ENCODE measurements at regions not wholly inside any gene's neighbourhood (a gene's known extent, or its start where the extent isn't known, plus 50 kb on each side); places are given as distances from the start of the nearest gene placed in this dataset.

- Histone ChIP-seq H3K27ac (no peak overlapping the region), H3K27me3 (no peaks in the 10 kb centered on the region), H3K4me1 (no peaks in the 10 kb centered on the region), H3K36me3 (no peaks in the 10 kb centered on the region), H3K9me3 (no peaks in the 10 kb centered on the region), H3K4me3 (no peak overlapping the region)
- intact Hi-C loops (cut with DNase I; ENCODE audit: low total_unique reads) = no loop called here
- DNase-seq = no peak
- no peak for TF ChIP-seq POLR2A (IDR thresholded peaks at IDR 0.05)
- no peak for TF ChIP-seq CTCF (IDR thresholded peaks at IDR 0.05 in 4 of 5, conservative IDR thresholded peaks at IDR 0.05 in 1 of 5)
- ATAC-seq = no peak
- in situ Hi-C loops (cut with MboI; ENCODE audit: low sequenced_read_pairs in 4 of 4) = no loop called here
Measured at GRCh38 chr2:220708366-220708765, 863.7 kb downstream of the EPHA4 start.

GRCh38 chr2:220717283-220717682, 854.8 kb downstream of the EPHA4 start:
- no peaks in the 10 kb centered on the region for H3K27me3 ChIP-seq
- intact Hi-C loops (cut with DNase I; ENCODE audit: low total_unique reads) = no loop called here
- DNase-seq (no peak), ATAC-seq (no peak)
- no peak for TF ChIP-seq POLR2A (IDR thresholded peaks at IDR 0.05)
- TF ChIP-seq CTCF (IDR thresholded peaks at IDR 0.05 in 4 of 5, conservative IDR thresholded peaks at IDR 0.05 in 1 of 5) = no peak
- H3K4me1 ChIP-seq = no peaks in the 10 kb centered on the region
- no peak overlapping the region for H3K27ac ChIP-seq
- no peaks in the 10 kb centered on the region for H3K36me3 ChIP-seq
- H3K9me3 ChIP-seq = no peaks in the 10 kb centered on the region
- in situ Hi-C loops (cut with MboI; ENCODE audit: low sequenced_read_pairs in 4 of 4) = no loop called here
- no peak overlapping the region for H3K4me3 ChIP-seq

- TF ChIP-seq POLR2A (IDR thresholded peaks at IDR 0.05) (no peak), CTCF (IDR thresholded peaks at IDR 0.05 in 4 of 5, conservative IDR thresholded peaks at IDR 0.05 in 1 of 5) (no peak)
Measured at GRCh38 chr2:220736778-220737177, 835.3 kb downstream of the EPHA4 start.

GRCh38 chr2:220743203-220743602, 828.9 kb downstream of the EPHA4 start:
- in situ Hi-C loops (cut with MboI; ENCODE audit: low sequenced_read_pairs in 4 of 4) (no loop called here), intact Hi-C loops (cut with DNase I; ENCODE audit: low total_unique reads) (no loop called here)
- ATAC-seq (no peak), DNase-seq (no peak)
- no peaks in the 10 kb centered on the region for H3K9me3 ChIP-seq
- no peaks in the 10 kb centered on the region for H3K4me1 ChIP-seq
- TF ChIP-seq POLR2A (IDR thresholded peaks at IDR 0.05) (no peak), CTCF (IDR thresholded peaks at IDR 0.05 in 4 of 5, conservative IDR thresholded peaks at IDR 0.05 in 1 of 5) (no peak)
- no peak overlapping the region for H3K4me3 ChIP-seq
- H3K27me3 ChIP-seq = no peaks in the 10 kb centered on the region
- H3K27ac ChIP-seq = no peak overlapping the region
- no peaks in the 10 kb centered on the region for H3K36me3 ChIP-seq

More at GRCh38 chr2:220736778-220737177, 835.3 kb downstream of the EPHA4 start:
- Histone ChIP-seq H3K4me1 (no peaks in the 10 kb centered on the region), H3K27me3 (no peaks in the 10 kb centered on the region), H3K27ac (no peak overlapping the region), H3K4me3 (no peak overlapping the region), H3K9me3 (no peaks in the 10 kb centered on the region), H3K36me3 (no peaks in the 10 kb centered on the region)
- in situ Hi-C loops (cut with MboI; ENCODE audit: low sequenced_read_pairs in 4 of 4) = no loop called here
- intact Hi-C loops (cut with DNase I; ENCODE audit: low total_unique reads) = no loop called here
- DNase-seq (no peak), ATAC-seq (no peak)

GRCh38 chr2:220744861-220745260, 827.2 kb downstream of the EPHA4 start:
- no peak overlapping the region for H3K27ac ChIP-seq
- H3K4me3 ChIP-seq = no peak overlapping the region
- no peaks in the 10 kb centered on the region for H3K27me3 ChIP-seq
- H3K36me3 ChIP-seq = no peaks in the 10 kb centered on the region
- intact Hi-C loops (cut with DNase I; ENCODE audit: low total_unique reads) = no loop called here
- no peaks in the 10 kb centered on the region for H3K4me1 ChIP-seq
- in situ Hi-C loops (cut with MboI; ENCODE audit: low sequenced_read_pairs in 4 of 4) = no loop called here
- H3K9me3 ChIP-seq = no peaks in the 10 kb centered on the region
- TF ChIP-seq POLR2A (IDR thresholded peaks at IDR 0.05) (no peak), CTCF (IDR thresholded peaks at IDR 0.05 in 4 of 5, conservative IDR thresholded peaks at IDR 0.05 in 1 of 5) (no peak)
- DNase-seq = no peak
- no peak for ATAC-seq

Data from gastrocnemius medialis (tissue), 4 donors.